GM18867 (cell line): ENCODE measurements at regions not wholly inside any gene's neighbourhood (a gene's known extent, or its start where the extent isn't known, plus 50 kb on each side); places are given as distances from the start of the nearest gene placed in this dataset.
"Not testable (repeated sequence)": the region's sequence is repeated elsewhere in the genome, so short reads cannot be mapped to it uniquely, and the experiment has no call there.

Experiments
- ATAC-seq: cut with Tn5 transposase; IDR thresholded peaks from one replicate; pipeline ENCODE4 v1.9.1; 2021; ENCODE audit warnings: mild to moderate bottlenecking, moderate library complexity; ENCODE audit not compliant: unreplicated experiment

DNA sequence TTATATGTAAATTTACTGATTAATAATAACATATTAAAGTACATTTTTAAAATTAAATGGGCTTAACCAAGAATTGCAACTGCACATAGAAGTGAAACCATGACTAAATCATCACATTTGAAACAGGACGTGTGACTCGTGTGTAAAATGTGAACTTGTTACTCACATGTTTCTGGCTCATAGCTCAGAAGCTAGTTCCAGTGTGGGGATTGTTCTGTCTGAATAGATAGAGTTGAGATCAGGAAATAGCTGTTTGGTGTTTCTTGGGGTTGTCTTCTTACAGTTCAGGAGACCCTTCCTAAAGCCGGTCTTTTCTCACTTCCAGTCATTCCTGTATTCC, 130.9 kb downstream of the LAT start:
- ATAC-seq, result peak; percentile 43

GRCh38 chr16:29114989-29115801, 130.3 kb downstream of the LAT start:
- not testable (repeated sequence) for ATAC-seq

DNA sequence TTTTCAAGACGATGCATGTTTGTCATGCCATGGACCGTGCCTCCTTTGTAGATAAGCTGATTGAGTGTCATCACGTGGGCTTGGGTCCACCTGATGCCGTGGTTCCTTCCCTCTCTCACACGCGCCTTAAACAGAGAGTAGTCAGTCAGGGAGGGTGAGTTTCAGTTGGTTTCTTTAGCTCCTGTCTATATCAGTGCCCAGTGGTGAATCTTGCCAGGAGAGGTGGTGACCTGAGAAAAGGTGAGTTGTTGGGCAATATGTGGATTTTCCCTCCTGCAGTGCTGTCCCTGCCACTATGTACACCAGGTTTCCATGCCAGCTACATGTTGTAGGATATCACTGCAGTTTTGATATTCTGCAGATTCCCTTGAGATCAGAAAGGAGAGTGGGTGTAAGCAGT, 129.7 kb downstream of the LAT start:
- no peak for ATAC-seq

GRCh38 chr16:29113446-29113845, 128.6 kb downstream of the LAT start:
- not testable (repeated sequence) for ATAC-seq

- no peak for ATAC-seq
Observed at GRCh38 chr16:29112755-29113347, 128.0 kb downstream of the LAT start.

DNA sequence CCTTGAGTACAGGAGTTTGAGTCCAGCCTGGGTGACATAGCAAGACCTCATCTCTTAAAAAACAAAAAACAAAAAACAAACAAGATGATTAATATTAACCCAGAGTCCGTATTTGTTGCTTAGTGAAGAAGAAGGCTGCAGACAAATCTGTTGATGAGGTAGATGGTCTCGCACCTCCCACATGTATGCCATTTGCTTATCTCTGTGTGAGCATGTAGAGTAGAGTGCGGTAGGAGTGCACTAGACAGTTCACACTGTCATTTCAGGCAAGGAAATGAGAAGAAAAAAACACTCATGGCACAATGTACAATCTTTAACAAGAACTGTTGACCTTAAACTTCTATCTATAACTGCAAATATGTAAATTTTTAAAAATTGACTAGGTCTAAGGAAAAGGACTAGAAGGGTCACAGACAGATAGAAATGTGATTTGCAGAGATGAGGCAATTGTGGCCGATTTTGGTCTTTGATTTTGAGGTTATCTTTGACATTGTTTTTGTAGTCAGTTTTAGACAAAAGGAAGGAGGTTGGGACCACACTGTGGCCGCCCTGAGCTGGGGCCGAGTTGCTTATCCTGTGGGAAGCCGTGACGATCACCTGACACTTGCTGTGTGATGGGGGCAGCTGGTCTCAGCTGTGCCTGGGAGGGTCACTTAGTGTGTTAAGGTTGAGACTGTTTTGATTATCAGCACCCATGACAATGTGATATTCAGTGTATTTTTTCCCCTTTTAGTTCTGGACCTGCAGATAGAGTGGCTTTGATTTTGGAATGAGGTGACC, 127.2 kb downstream of the LAT start:
- ATAC-seq, result not testable (repeated sequence)

- no peak for ATAC-seq
Observed at GRCh38 chr16:29111421-29111820, 126.6 kb downstream of the LAT start.

DNA sequence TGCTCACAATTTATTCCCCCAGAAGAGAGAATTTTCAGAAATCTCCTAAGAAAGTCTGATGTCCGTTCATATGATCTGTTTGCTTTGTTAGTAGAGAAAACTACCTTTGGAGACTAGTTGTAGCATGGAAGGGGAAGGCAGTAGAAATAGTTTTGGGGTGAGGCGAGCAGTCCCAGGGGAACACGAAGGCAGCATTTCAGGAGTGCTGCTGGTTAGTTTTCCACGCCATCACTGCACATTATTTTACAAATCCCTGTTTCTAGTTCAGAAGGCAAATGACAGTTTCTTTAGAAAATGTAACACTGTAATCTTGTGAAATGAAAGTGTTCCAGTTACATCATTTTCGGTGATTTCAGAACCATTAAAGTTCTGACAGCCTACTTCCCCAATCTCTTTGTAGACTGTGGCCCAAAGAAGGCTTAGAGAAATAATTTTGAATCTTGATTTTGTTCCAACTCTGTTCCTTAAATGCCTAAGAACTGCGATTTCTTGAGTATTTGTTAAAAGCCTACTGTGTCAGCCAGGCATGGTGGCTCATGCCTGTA, 123.8 kb downstream of the LAT start:
- not testable (repeated sequence) for ATAC-seq

- ATAC-seq, result no peak
Observed at GRCh38 chr16:29107299-29107698, 122.4 kb downstream of the LAT start.

DNA sequence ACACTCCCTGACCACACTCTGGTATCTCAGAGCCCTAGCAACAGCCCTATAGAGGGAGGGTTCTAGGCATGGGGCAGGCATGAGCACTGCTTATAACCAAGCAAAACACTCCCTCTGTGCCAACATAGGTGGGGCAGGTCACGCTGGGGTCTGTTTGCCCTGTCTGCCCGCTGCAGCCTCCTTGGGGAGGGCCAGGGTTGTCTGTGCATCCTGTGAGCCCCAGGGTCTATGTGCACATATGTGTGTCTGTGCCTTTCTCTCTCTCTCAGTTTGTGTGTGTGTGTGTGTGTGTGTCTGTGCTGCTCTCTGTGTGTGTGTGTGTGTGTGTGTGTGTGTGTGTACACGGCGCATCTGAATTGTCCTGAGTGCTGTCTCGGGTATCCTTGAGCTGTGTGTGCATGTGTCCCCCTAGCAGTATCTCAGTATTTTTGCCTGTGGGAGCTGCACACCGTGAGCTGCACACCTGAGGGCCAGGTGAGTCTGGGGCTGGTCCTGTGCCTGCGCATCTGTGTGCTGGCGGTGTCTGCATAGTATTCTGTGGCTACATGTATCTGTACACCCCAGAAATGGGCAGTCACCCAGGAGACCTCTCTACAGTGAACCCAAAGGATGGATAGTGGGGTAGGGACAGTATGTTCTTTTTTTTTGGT, 121.5 kb downstream of the LAT start:
- not testable (repeated sequence) for ATAC-seq

DNA sequence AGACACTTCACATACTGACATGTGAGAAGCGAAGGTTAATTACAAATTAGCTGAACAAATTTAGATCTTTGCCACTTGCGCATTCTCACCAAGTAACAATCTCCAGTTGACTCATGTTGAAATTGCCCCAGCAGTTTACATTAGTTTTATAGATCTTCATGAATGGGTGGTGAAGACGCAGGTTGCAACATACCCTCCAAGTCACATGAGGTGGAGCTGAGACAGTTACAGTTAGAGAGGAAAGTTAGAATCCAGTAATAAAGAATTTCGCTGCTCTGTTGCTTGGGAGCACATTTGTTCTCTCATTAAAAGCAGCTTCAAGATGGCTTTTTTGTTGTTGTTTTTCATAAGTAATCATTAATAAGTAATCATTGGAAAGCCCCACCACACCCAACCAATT, 119.7 kb downstream of the LAT start:
- ATAC-seq, result not testable (repeated sequence)

DNA sequence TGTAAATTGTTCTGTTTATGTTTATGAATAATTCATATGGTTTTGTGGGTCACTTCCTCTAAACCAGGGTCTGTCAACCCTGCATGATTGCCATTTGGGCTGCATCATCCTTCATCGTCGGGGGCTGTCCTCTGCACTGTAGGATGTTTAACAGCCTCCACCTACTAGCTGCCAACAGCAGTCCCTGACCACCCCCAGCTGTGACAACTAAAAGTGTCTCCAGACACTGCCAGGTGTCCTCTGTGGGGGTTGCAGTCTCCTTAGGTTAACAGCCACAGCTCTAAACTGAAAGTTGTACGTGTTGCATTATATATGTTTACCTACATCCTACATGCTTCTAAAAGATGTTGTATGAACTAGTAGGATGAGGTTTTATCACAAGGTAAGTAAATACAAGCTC, 113.1 kb downstream of the LAT start:
- ATAC-seq, result not testable (repeated sequence)

GRCh38 chr16:29094729-29095624, 110.1 kb downstream of the LAT start:
- ATAC-seq, result not testable (repeated sequence)

GRCh38 chr16:29094325-29094724, 109.5 kb downstream of the LAT start:
- not testable (repeated sequence) for ATAC-seq

DNA sequence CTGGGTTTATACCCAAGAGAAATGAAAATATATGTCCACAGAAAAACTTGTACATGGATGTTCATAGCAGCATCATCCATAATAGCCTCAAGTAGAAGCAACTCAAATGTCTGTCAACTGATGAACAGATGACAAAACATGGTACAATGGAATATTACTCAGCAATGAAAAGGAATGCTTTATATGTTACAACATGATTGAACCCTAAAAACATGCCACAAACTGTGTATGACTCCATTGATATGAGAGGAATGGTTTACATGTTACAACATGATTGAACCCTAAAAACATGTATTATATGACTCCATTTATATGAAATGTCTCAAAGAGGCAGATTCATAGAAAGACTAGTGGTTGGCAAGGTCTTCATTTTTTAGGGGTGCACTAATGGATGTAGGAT, 104.8 kb downstream of the LAT start:
- ATAC-seq, result not testable (repeated sequence)

DNA sequence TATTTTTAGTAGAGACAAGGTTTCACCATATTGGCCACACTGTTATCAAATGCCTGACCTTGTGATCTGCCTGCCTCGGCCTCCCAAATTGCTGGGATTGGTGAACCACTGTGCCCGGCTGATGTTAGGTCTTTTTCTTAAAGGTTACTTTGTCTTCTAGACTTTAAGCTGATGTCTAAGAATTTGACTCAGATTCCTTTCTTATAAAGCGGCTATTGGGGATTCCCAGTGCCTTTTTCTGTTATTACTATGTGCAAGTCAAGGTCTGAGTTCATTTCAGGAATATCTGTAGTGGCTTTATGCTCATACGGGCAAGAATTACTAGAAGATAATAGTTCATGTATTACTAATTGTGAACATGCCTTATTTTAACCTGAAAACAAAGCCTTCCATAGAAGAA, 102.8 kb downstream of the LAT start:
- not testable (repeated sequence) for ATAC-seq

DNA sequence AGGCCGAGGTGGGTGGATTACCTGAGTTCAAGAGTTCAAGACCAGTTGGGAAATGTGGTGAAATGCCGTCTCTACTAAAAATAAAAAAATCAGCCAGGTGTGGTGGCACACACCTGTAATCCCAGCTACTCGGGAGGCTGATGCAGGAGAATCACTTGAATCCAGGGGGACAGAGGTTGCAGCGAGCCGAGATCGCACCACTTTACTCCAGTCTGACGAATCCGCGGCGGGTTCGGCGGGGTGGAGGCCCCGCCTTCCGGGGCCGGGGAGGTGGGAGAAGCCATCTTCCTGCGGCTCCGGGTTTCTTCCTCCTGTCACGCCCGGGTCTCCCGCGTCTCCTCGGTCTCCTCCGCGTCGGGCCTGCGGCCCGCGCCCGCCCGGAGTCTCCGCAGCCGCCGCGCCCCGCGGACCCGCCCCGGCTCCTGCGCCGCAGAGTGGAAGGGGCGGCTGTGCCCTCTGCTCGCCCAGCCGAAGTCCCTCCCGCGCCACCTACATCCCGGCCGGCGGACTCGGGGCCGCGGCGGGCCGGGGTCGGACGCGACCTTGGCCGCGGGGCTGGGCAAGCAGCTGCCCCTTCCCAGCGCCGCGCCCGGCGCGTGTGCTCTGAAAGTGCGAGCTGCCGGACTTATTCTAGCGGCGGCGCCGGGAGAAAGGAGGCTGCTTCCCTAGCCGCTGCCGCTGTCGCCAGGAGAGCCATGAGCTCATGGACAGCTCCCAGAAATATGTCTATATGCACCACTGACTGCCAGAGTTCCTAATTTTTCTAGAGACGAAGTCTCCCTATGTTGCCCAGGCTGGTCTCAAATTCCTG, 97.2 kb downstream of the LAT start:
- peak; percentile 50 for ATAC-seq

- ATAC-seq, result peak; percentile 85
Observed at GRCh38 chr16:29074554-29075402, 89.9 kb downstream of the LAT start.
